Stomach (tissue), 4 donors: ENCODE measurements at regions not wholly inside any gene's neighbourhood (a gene's known extent, or its start where the extent isn't known, plus 50 kb on each side); places are given as distances from the start of the nearest gene placed in this dataset.

Source experiments
- CTCF ChIP-seq, 7 experiments: fragments of 450-650 bp in 4 of 7; fragments of 200-600 bp in 3 of 7; sonication (generic) in 3 of 7; IDR thresholded peaks; one replicate each; pipeline ENCODE4 v1.5.1; 2016 to 2019; ENCODE audit warnings: antibody characterized with exemption in 7 of 7, control low read depth in 2 of 7, mild to moderate bottlenecking in 1 of 7
- EP300 ChIP-seq: sonication (generic); formaldehyde crosslinking; IDR thresholded peaks from one replicate; pipeline ENCODE4 v1.6.1; 2017; ENCODE audit warnings: antibody characterized with exemption
- POLR2AphosphoS5 ChIP-seq, 3 donors: sonication (generic); formaldehyde crosslinking; IDR thresholded peaks; one replicate each; pipeline ENCODE4 v1.6.1; 2016; ENCODE audit warnings: antibody characterized with exemption in 3 of 3

- no peak for TF ChIP-seq CTCF (IDR thresholded peaks at IDR 0.05)
- no peak for TF ChIP-seq POLR2AphosphoS5 (IDR thresholded peaks at IDR 0.05)
- TF ChIP-seq EP300: no peak
Measured at GRCh38 chr17:74140282-74140681, 63.2 kb upstream of the RPL38 start.
